Lower leg skin (tissue), 4 donors: ENCODE measurements at regions not wholly inside any gene's neighbourhood (a gene's known extent, or its start where the extent isn't known, plus 50 kb on each side); places are given as distances from the start of the nearest gene placed in this dataset.

Source experiments
- DNase-seq, 2 donors: peaks; one replicate each; pipeline ENCODE4 v3.0.0-alpha.2; 2019; ENCODE audit warnings: low spot score in 2 of 2
- H3K4me3 ChIP-seq: fragments of 200-600 bp; sonication (generic); 2 replicates; pipeline ENCODE4 v1.5.1; 2017; ENCODE audit warnings: mild to moderate bottlenecking, low read depth; ENCODE audit not compliant: poor library complexity, severe bottlenecking
- POLR2A ChIP-seq, 2 donors: fragments of 450-650 bp; IDR thresholded peaks; one replicate each; pipeline ENCODE4 v1.6.1; 2016 to 2017; ENCODE audit warnings: antibody characterized with exemption in 2 of 2, mild to moderate bottlenecking in 1 of 2, moderate library complexity in 1 of 2
- WGBS, 2 donors: methylation state at CpG; one replicate each; pipeline ENCODE4 v1.1.5; 2018; 5-methylcytosine and 5-hydroxymethylcytosine counted together
- intact Hi-C: fragments of 100-400 bp; cut with DNase I; formaldehyde crosslinking; loops from one replicate; pipeline ENCODE4 v1.15.0; 2023; ENCODE audit warnings: low total_unique reads
- TF ChIP-seq, protein P1 (sequence below), 3 donors: fragments of 450-650 bp; IDR thresholded peaks; one replicate each; pipeline ENCODE4 v1.5.1; 2016; ENCODE audit warnings: antibody characterized with exemption in 3 of 3, mild to moderate bottlenecking in 3 of 3, moderate library complexity in 2 of 3

DNA sequence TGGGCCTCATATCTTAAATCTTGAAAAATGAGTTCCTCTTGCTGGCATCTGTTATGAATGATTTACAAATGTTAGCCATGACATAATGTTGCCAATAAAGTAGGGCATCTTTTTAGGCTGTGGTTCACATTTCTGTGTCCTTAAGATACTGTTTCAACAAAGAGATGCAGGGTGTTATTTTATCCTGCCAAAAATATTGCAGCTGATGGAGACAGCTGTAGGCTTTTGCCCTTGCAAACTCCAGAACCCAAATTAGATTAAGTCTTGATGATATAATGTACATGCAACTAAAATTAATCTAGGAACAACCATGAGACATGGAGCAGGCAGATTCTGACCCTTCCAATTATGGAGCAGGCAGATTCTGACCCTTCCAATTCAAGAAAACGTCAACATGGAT is 228.2 kb upstream of the GRIN3A start:
- intact Hi-C loops: no loop called here
- DNase-seq: no peak
- H3K4me3 ChIP-seq: no peak overlapping the region
- TF ChIP-seq, protein P1, sequence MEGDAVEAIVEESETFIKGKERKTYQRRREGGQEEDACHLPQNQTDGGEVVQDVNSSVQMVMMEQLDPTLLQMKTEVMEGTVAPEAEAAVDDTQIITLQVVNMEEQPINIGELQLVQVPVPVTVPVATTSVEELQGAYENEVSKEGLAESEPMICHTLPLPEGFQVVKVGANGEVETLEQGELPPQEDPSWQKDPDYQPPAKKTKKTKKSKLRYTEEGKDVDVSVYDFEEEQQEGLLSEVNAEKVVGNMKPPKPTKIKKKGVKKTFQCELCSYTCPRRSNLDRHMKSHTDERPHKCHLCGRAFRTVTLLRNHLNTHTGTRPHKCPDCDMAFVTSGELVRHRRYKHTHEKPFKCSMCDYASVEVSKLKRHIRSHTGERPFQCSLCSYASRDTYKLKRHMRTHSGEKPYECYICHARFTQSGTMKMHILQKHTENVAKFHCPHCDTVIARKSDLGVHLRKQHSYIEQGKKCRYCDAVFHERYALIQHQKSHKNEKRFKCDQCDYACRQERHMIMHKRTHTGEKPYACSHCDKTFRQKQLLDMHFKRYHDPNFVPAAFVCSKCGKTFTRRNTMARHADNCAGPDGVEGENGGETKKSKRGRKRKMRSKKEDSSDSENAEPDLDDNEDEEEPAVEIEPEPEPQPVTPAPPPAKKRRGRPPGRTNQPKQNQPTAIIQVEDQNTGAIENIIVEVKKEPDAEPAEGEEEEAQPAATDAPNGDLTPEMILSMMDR (IDR thresholded peaks at IDR 0.05): no peak
- TF ChIP-seq POLR2A (IDR thresholded peaks at IDR 0.05): no peak
- 33 to 66% methylated on average over 1 of the region's 1 CpG for WGBS, 2 donors

DNA sequence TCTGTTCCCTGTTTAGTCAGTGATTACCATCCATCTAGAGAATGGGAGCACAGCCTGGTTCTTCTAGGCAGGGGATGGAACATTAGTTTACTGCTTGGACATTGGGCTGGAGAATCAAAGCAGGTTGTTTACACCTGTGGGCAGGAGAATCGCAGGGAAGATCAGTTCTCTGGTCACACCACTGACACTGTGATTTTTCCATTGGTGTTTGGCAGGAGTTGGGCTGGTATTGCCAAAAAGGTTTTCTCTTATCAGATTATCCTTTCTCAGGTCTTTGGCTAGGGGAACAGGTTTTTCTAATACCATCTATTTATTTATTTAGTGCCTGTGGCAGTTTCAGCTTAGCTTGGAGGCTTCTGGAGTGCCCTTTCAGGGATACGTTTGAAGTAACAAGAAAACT is 219.3 kb upstream of the GRIN3A start:
- TF ChIP-seq, protein P1 (IDR thresholded peaks at IDR 0.05): no peak
- no peak for TF ChIP-seq POLR2A (IDR thresholded peaks at IDR 0.05)
- H3K4me3 ChIP-seq: no peak overlapping the region
- DNase-seq: no peak
- 58 to 65% methylated on average over 2 of the region's 2 CpGs for WGBS, 2 donors
- intact Hi-C loops: no loop called here

DNA sequence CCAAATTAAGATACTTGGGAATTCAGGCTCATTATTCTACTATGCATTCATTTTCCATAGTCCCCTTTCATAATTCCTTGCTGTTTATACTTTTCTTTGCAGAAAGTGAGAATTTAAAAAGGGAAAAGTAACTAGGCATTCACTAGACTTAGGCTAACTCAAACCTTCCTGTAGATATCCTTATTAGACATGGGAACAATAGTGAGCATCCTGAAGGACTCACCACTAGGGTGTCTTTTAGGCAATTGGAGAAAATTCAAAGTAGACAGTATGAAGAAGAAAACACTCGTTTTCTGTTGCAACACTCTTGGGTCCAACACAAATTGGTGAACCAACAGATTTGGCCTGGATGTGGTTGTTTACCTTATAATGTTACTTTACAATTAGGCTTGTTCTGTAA is 213.2 kb upstream of the GRIN3A start:
- no peak for DNase-seq
- 61 to 69% methylated on average over 1 of the region's 1 CpG for WGBS, 2 donors
- TF ChIP-seq POLR2A (IDR thresholded peaks at IDR 0.05): no peak
- TF ChIP-seq, protein P1 (IDR thresholded peaks at IDR 0.05): no peak
- intact Hi-C loops: no loop called here
- no peak overlapping the region for H3K4me3 ChIP-seq

DNA sequence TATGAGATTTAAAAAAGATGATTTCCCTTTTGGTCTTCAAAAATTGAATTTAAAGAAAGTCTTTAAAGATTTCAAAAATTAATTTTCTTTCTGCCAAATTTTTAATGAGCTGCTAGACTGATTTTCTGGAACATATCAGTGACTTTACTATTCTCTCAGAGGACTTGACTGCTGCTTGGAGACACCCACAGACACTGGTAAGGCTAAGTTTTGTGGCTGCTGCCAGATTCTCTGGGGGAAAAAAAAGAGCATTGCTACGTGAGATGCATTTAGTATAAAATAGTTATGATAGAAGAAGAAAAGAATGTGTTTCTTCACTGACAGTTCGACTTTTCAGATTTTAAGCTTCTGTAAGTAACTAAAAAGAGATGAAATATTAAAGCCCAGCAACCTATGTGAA is 193.3 kb upstream of the GRIN3A start:
- intact Hi-C loops: no loop called here
- no peak for TF ChIP-seq POLR2A (IDR thresholded peaks at IDR 0.05)
- TF ChIP-seq, protein P1 (IDR thresholded peaks at IDR 0.05): no peak
- DNase-seq: no peak
- WGBS, 2 donors: 30 to 33% methylated on average over 2 of the region's 2 CpGs
- H3K4me3 ChIP-seq: no peak overlapping the region

DNA sequence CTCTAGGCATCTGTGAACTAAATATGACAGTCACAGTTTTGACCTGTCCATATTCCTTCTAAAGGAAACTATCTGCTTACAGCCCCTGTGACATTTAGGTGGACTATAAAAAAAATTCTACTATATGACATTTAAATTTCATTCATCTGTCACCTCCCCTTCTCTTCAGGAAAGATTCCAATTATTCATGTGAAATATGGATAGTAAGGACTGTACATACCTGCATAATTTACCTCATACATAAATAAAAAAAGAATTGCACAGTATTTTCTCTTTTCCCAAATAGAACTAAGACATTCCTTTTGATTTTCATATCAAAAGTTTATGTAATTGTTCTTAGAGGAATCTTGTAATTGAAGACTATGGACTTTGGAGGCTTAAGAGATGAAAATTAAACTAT is 192.3 kb upstream of the GRIN3A start:
- H3K4me3 ChIP-seq: no peak overlapping the region
- TF ChIP-seq POLR2A (IDR thresholded peaks at IDR 0.05): no peak
- TF ChIP-seq, protein P1 (IDR thresholded peaks at IDR 0.05): no peak
- no peak for DNase-seq

DNA sequence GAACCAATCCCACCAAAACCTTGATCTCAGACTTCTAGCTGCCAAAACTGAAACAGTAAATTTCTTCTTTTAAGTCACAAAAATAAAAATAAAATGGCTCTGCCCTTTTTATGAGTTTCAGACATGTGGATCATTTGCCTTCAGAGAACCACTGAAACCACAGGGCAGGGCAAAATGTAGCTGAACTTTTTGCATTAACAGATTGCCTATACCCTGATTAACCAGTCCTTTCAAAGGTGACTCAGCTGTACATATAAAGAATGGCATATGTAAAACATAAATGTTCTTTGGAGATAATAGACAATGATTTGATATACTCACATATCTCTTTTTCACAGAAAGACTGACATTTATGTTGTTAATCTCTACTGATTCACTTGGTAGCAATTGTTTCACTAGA is 187.1 kb upstream of the GRIN3A start:
- H3K4me3 ChIP-seq: no peak overlapping the region
- no peak for DNase-seq
- TF ChIP-seq, protein P1 (IDR thresholded peaks at IDR 0.05): no peak
- TF ChIP-seq POLR2A (IDR thresholded peaks at IDR 0.05): no peak
- intact Hi-C loops: no loop called here

More for the DNA sequence above, 192.3 kb upstream of the GRIN3A start:
- intact Hi-C loops: no loop called here
